CD4-positive, alpha-beta T cell (primary cell): ENCODE measurements at regions not wholly inside any gene's neighbourhood (a gene's known extent, or its start where the extent isn't known, plus 50 kb on each side); places are given as distances from the start of the nearest gene placed in this dataset.

Experiments
- ATAC-seq: fragments of 200-7000 bp; cut with Tn5 transposase; one replicate; pipeline ENCODE4 v1.10.0; 2022; ENCODE audit warnings: mild to moderate bottlenecking; ENCODE audit not compliant: poor library complexity
- CTCF ChIA-PET: fragments of 350-600 bp; sonication (Branson Sonifier 250); formaldehyde crosslinking; loops from one replicate; lab custom pipeline; 2021; ENCODE audit warnings: antibody characterized with exemption, inconsistent platforms; lab: Charles Lee
- POLR2A ChIA-PET: fragments of 350-600 bp; sonication (Branson Sonifier 250); formaldehyde crosslinking; loops from one replicate; lab custom pipeline; 2021; ENCODE audit warnings: antibody characterized with exemption, inconsistent platforms; lab: Charles Lee
- DNase-seq, 14 experiments: peaks; one replicate each; pipeline ENCODE4 v3.0.0-alpha.2; 2013 to 2020; ENCODE audit warnings: mixed read lengths in 2 of 14
- H3K27ac ChIP-seq, 2 donors: one replicate each; pipeline versions ENCODE4 v1.5.1 to v1.7.0; 2013; ENCODE audit warnings: low read length in 2 of 2, low read depth in 1 of 2, mild to moderate bottlenecking in 1 of 2
- H3K27me3 ChIP-seq, 2 experiments: 1 replicate in 1 of 2; 2 replicates in 1 of 2; pipeline versions ENCODE4 v1.6.1 to v1.7.0; 2013; ENCODE audit warnings: low read length in 2 of 2, control low read depth in 1 of 2, mild to moderate bottlenecking in 1 of 2, moderate library complexity in 1 of 2; ENCODE audit not compliant: insufficient read depth in 2 of 2, control insufficient read depth in 1 of 2
- H3K36me3 ChIP-seq: one replicate; pipeline ENCODE4 v1.6.1; 2013; ENCODE audit warnings: low read length, control low read depth; ENCODE audit not compliant: insufficient read depth
- H3K4me1 ChIP-seq: one replicate; pipeline ENCODE4 v1.6.1; 2013; ENCODE audit warnings: low read length, control low read depth; ENCODE audit not compliant: insufficient read depth
- H3K4me3 ChIP-seq: one replicate; pipeline ENCODE4 v1.5.1; 2013; ENCODE audit warnings: mild to moderate bottlenecking, low read length, moderate library complexity
- H3K9me3 ChIP-seq, 2 experiments: 1 replicate in 1 of 2; 2 replicates in 1 of 2; pipeline versions ENCODE4 v1.6.1 to v1.7.0; 2013; ENCODE audit warnings: low read length in 2 of 2, mild to moderate bottlenecking in 2 of 2, control low read depth in 1 of 2, moderate library complexity in 1 of 2; ENCODE audit not compliant: control insufficient read depth in 1 of 2, insufficient read depth in 1 of 2
- H3K27ac Mint-ChIP-seq: one replicate; pipeline ENCODE4 v1.8.0; 2020; ENCODE audit warnings: mixed read lengths
- H3K27me3 Mint-ChIP-seq: one replicate; pipeline ENCODE4 v1.8.0; 2021; ENCODE audit warnings: mixed read lengths
- H3K36me3 Mint-ChIP-seq: one replicate; pipeline ENCODE4 v1.8.0; 2021; ENCODE audit warnings: low read depth, mixed read lengths
- H3K4me1 Mint-ChIP-seq: one replicate; pipeline ENCODE4 v1.8.0; 2021; ENCODE audit warnings: low read depth, mixed read lengths
- H3K4me3 Mint-ChIP-seq: one replicate; pipeline ENCODE4 v1.8.0; 2020; ENCODE audit warnings: mild to moderate bottlenecking, mixed read lengths
- H3K9me3 Mint-ChIP-seq: one replicate; pipeline ENCODE4 v1.8.0; 2020; ENCODE audit warnings: mixed read lengths
- intact Hi-C, 2 experiments: fragments of 100-400 bp; cut with DNase I in 1 of 2; cut with micrococcal nuclease in 1 of 2; formaldehyde crosslinking; loops; one replicate each; pipeline versions ENCODE4 v1.15.1 to v1.9.0; 2023 to 2025; cut with DNase I, micrococcal nuclease
- TF ChIP-seq, protein P1 (sequence below): fragments of 200-600 bp; IDR thresholded peaks from one replicate; pipeline ENCODE4 v1.8.0; 2022; ENCODE audit warnings: antibody characterized with exemption, mild to moderate bottlenecking

DNA sequence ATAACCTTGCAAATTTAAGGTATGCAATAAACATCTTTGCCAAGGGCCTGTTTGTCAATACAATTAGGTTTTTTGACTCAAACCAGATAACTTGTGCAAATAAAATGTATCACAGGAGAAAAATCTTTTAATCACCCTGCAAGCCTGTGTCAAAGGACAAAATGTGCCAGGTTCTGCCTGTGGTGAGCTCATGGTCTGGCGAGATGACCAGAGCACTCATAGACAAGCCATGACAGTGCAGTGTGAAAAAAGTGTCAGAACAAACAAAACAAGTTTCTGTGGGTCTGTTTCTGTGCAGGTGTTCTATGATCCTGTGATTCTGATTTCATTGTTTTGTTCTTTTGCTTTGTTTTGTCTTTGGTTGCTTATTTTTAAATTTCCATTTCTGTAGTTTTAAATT is 847.2 kb downstream of the VRK1 start:
- intact Hi-C loops = no loop called here
- POLR2A ChIA-PET = no interaction called here
- Histone ChIP-seq H3K4me3 (no peak overlapping the region), H3K4me1 (peaks cover 6% of the 10 kb centered on the region), H3K9me3 (no peaks in the 10 kb centered on the region), H3K36me3 (no peaks in the 10 kb centered on the region), H3K27ac (no peak overlapping the region), H3K27me3 (no peaks in the 10 kb centered on the region)
- Mint-ChIP-seq H3K27ac (no peak overlapping the region), H3K4me1 (peaks cover 42% of the 10 kb centered on the region), H3K36me3 (no peaks in the 10 kb centered on the region), H3K27me3 (no peaks in the 10 kb centered on the region), H3K9me3 (no peaks in the 10 kb centered on the region), H3K4me3 (no peak overlapping the region)
- ATAC-seq (no peak), DNase-seq (no peak)
- CTCF ChIA-PET = no interaction called here
- TF ChIP-seq, protein P1, sequence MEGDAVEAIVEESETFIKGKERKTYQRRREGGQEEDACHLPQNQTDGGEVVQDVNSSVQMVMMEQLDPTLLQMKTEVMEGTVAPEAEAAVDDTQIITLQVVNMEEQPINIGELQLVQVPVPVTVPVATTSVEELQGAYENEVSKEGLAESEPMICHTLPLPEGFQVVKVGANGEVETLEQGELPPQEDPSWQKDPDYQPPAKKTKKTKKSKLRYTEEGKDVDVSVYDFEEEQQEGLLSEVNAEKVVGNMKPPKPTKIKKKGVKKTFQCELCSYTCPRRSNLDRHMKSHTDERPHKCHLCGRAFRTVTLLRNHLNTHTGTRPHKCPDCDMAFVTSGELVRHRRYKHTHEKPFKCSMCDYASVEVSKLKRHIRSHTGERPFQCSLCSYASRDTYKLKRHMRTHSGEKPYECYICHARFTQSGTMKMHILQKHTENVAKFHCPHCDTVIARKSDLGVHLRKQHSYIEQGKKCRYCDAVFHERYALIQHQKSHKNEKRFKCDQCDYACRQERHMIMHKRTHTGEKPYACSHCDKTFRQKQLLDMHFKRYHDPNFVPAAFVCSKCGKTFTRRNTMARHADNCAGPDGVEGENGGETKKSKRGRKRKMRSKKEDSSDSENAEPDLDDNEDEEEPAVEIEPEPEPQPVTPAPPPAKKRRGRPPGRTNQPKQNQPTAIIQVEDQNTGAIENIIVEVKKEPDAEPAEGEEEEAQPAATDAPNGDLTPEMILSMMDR = no peak

DNA sequence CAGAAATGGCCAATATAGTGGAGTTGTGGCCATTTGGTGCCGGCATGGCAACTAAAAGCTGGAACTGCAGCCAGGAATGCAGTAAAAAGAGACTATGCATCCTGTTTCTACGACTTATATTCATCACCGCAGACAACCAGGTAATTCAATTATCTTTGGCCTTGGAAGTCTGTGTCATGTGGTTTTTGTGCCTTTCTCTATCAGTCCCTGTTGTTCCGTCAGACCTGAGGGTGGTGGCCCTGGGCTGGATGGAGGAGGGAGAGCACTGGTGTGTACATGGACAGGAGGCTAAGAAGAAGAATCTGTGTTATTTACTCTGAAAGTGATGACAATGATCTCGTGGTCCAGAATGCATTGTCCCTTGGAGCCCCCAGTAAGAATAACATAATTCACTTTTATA is 852.6 kb downstream of the VRK1 start:
- ATAC-seq = no peak
- Mint-ChIP-seq H3K4me1 (no peaks in the 10 kb centered on the region), H3K4me3 (no peak overlapping the region), H3K36me3 (no peaks in the 10 kb centered on the region), H3K27me3 (no peaks in the 10 kb centered on the region), H3K9me3 (no peaks in the 10 kb centered on the region), H3K27ac (no peak overlapping the region)
- Histone ChIP-seq H3K4me1 (no peaks in the 10 kb centered on the region), H3K4me3 (no peak overlapping the region), H3K36me3 (no peaks in the 10 kb centered on the region), H3K27ac (no peak overlapping the region), H3K9me3 (no peaks in the 10 kb centered on the region), H3K27me3 (no peaks in the 10 kb centered on the region)
- TF ChIP-seq, protein P1 = no peak
- ChIA-PET CTCF (no interaction called here), POLR2A (no interaction called here)
- intact Hi-C loops = no loop called here
- DNase-seq = no peak

DNA sequence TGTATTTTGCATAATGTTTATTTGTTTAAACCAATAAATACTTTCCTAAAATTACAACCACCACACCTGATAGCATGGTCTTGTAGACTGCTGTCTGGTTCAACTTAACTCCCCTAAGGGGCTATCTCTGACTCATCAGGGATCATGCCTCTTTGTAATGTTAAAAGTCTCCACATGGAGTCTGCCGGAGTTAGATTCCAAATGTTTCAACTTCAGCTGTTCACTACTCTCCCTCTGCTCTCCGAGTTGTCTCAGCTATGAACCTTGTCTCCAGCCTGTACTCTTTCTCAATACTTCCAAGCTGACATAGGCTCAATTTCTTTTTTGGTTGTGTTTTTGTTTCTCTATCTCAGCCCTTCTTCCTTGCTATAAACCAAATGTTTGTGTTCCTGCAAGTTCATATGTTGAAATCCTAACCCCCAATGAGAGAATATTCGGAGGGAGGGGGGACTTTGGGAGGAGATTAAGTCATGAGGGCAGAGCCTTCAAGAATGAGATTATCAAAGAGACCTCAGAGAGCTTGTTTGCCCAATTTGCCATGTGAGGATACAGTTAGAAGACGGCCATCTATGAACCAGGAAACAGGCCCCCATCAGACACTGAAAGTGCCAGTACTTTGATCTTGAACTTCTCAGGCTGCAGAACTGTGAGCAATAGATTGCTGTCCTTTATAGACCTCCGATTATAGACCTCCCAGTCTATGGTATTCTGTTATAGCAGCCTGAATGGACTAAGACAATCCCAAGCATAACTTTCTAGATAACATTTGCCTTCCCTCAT is 858.2 kb downstream of the VRK1 start:
- Histone ChIP-seq H3K9me3 (no peaks in the 10 kb centered on the region), H3K36me3 (no peaks in the 10 kb centered on the region), H3K27me3 (no peaks in the 10 kb centered on the region), H3K27ac (no peak overlapping the region), H3K4me1 (no peaks in the 10 kb centered on the region), H3K4me3 (no peak overlapping the region)
- no peaks in the 10 kb centered on the region for H3K27me3 Mint-ChIP-seq
- peaks cover 15% of the 10 kb centered on the region for H3K4me1 Mint-ChIP-seq
- H3K27ac Mint-ChIP-seq = no peak overlapping the region
- H3K9me3 Mint-ChIP-seq = no peaks in the 10 kb centered on the region
- ChIA-PET CTCF (interaction anchor here (1.5 kb wide), 1 partner anchor 10 kb away, joined by 3 read pairs; no protein-coding TSS in a partner anchor), POLR2A (no interaction called here)
- no peak overlapping the region for H3K4me3 Mint-ChIP-seq
- TF ChIP-seq, protein P1 = no peak
- ATAC-seq = no peak
- no peak for DNase-seq
- intact Hi-C loops = no loop called here
- no peaks in the 10 kb centered on the region for H3K36me3 Mint-ChIP-seq
